HG03139 (cell line): ENCODE measurements at regions not wholly inside any gene's neighbourhood (a gene's known extent, or its start where the extent isn't known, plus 50 kb on each side); places are given as distances from the start of the nearest gene placed in this dataset.
"Not testable (repeated sequence)": the region's sequence is repeated elsewhere in the genome, so short reads cannot be mapped to it uniquely, and the experiment has no call there.

ENCODE experiments used
- ATAC-seq: cut with Tn5 transposase; IDR thresholded peaks from one replicate; pipeline ENCODE4 v1.9.1; 2021; ENCODE audit not compliant: unreplicated experiment

- ATAC-seq = no peak
Measured at GRCh38 chr6:150681578-150682395, 82.1 kb downstream of the PLEKHG1 start.

DNA sequence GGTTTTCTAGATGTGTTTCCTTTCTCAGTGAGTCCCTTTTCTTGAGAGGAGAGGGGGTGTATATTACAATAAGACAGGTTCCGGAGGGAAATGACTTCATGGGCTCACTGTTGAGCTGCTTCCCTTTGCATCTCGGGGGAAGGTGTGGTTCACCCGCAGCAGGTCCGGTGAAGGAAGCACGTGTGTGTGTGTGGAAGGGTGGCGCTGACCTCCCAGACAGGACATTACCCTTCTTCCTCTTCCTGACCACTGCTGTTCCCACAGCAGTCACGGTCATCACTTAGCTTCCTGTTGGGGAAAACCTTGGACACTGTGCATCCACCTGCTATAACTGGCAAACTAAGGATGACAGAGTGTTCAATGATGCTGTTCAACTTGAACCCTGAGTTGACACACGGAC, 83.6 kb downstream of the PLEKHG1 start:
- ATAC-seq = no peak

- ATAC-seq = no peak
Measured at GRCh38 chr6:150684161-150684560, 84.5 kb downstream of the PLEKHG1 start.

DNA sequence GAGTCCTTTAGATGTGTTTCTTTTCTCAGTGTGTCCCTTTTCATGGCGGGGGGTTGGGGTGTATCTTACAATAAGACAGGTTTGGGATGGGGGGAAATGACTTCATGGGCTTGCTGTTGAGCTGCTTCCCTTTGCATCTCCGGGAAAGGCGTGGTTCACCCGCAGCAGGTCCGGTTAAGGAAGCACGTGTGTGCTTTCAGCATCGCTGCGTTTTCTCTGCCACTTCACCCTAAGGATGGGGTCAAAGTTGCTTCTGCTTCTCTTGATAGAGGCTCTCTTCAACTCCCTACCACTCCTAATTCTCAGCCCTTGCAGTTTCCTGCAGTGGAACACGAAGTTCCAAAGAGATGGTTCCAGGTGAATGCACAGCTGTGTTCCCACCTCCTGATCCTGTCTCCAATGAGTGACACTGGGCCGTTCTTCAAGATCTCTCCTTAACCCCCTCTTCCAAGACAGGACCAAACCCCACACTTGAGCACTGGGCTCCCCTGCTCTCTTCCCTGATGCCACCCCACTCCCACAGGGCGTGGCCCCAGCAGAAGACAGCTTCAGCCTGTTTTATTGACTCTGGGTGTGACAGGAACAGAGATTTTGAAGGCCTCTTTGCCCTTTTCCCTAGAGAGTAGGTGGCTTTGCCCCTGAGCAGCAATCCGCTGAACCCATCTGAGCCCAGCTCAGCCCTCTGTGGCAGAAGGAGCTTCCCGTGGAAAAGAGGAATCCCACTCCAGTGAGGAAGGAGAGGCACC, 85.2 kb downstream of the PLEKHG1 start:
- no peak for ATAC-seq

GRCh38 chr6:150685860-150686259, 86.2 kb downstream of the PLEKHG1 start:
- no peak for ATAC-seq

- ATAC-seq = no peak
Measured at GRCh38 chr6:150686566-150686965, 86.9 kb downstream of the PLEKHG1 start.

GRCh38 chr6:150687508-150687907, 87.8 kb downstream of the PLEKHG1 start:
- no peak for ATAC-seq

DNA sequence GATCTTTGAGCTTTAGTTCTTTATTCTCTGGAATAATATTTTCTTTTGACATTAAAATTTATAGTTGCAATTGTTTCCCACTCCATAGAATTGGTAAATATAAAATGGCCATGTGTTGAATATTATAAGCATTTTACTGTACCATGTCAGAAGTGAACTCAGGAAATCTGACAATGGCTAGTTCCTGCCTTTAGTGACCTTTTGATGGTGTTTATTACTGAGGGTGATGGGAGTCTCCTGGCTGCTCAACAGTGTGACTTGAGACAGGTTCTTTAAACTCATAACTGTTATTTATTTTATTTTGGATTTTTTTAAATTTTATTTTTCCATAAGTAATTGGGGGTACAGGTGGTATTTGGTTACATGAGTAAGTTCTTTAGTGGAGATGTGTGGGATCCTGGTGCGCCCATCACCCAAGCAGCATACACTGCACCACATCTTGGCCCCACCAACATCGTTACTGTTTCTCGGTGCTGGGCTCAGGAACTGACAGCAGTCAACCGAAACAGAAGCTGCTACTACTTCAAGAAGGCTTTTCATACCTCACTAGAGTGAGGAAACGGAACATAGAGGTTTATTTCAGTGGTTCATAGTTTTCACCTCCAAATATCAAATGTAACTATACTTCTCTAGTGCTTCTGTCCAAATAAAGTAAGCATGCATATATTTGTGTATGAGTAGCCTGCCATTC, 90.4 kb downstream of the PLEKHG1 start:
- ATAC-seq = no peak

DNA sequence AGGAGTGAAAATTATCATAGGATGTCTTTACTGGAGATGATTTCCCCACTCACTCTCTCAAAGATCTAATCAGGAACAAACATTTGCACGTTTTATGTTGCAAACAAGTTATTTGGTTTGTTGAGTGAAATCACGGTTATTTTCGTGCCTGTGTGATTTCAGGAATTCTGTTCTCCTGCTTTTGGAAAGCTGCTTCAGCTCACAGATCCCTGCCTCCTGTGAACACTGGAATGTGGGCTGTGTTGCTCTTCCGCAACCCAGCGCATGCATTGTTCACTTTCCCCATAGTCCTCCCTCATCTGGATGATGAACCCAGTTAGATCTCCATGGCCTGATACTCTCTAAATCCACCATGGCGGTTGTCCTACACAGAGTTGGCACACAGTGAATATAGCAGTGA, 91.0 kb downstream of the PLEKHG1 start:
- ATAC-seq = no peak

GRCh38 chr6:150691463-150691862, 91.8 kb downstream of the PLEKHG1 start:
- no peak for ATAC-seq

GRCh38 chr6:150692604-150693003, 92.9 kb downstream of the PLEKHG1 start:
- ATAC-seq = peak; percentile 78

- ATAC-seq = no peak
Measured at GRCh38 chr6:150694889-150695288, 95.2 kb downstream of the PLEKHG1 start.

- ATAC-seq = no peak
Measured at GRCh38 chr6:150695652-150696051, 96.0 kb downstream of the PLEKHG1 start.

DNA sequence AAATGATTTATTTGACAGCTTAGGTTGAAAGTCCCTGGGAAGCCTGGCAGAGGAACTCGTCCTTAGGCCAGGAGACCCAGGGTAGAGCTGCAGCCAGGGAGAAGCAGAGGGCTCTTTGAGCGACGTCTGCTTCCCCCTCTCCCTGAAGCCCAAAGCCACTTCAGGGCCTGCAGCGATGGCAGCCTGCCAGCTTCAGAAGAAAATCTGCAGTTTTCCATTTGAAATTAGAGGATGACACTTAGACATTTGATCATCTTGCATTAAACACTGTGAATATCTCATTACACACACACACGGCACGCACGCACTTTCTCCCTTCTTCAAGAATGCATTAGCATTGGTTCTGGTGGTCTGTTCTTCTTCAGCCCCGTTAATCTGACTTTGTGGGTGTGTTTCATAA, 96.5 kb downstream of the PLEKHG1 start:
- ATAC-seq = no peak

DNA sequence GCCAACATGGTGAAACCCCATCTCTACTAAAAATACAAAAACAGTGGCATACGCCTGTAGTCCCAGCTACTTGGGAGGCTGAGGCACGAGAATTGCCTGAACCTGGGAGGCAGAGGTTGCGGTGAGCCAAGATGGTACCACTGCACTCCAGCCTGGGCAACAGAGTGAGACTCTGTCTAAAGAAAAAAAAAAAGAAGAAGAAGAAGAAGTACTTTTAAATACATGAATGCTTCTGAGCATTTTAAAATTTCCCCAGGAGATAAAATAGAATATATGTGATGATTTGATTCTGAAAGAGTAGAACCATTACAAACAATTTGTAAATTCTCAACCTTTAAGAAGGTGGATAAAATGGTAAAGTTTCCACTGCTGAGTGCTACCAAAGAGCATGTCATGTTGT, 97.2 kb downstream of the PLEKHG1 start:
- ATAC-seq = not testable (repeated sequence)

GRCh38 chr6:150697515-150697914, 97.8 kb downstream of the PLEKHG1 start:
- ATAC-seq = no peak

DNA sequence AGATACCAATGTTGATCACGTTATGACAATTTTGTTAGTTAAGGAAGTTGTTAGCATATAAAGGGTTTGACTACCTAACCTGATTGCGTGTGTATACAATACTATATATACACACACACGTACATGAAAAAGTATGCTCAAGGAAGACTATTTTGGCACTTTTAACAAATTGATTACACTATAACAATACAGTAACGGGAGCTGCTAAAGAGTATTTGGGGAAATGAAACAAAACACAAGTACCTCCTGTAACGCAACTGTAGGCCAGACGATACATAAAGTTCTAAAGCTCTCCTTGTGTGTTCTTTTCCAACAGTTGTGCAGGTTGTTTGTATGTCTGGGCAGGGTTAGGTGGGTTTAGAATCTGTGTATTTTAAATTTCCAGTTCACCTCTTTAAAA, 98.7 kb downstream of the PLEKHG1 start:
- ATAC-seq = no peak

DNA sequence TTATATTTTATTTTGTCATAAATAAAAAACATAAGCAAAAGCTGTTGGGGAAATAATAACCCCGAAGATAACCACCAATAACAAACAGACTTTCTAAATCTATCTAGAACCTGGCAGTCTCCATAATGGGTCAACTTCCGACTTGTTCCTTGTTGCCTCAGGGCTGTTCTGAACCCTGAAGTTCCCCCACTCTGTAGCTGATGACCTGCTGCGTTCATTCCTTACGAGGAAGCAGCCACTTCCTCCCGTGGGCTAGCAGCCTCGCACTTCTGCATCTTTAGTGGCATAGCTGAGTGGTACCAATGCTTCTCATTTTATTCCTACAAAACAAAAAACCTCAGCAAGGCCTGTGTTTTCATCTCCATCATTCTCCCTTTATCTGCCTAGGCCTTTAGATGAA, 103.0 kb downstream of the PLEKHG1 start:
- no peak for ATAC-seq

DNA sequence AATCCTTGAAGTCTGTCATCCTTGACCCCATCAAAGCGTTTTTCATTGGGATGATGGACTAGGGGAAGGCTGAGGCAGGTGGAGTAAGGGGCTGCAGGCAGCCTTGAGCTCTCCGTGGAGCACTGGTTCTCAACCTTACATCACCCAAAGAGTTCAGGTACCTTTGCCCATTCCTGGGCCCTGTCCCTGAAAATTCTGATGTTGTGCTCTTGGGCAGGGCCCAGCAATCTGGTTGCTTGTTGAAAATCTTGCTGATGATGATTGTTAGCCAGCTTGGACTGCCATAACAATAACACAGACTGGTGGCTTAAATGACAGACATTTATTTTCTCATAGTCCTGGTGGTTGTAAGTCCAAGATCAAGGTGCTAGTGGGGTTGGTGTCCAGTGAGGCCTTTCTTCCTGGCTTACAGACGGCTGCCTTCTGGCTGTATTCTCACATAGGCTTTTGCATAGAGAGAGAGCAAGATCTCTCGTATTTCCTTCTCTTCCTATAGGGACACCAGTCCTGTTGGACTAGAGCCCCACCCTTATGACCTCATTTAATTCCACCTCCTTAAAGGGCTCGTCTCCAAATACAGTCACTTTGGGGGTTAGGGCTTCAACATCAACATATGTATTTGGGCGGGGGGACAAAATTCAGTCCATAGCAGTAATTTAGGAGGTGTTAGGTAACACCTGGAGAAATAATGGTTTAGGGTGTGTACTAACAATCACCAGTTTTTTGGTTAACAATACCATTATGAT, 104.9 kb downstream of the PLEKHG1 start:
- ATAC-seq = no peak

DNA sequence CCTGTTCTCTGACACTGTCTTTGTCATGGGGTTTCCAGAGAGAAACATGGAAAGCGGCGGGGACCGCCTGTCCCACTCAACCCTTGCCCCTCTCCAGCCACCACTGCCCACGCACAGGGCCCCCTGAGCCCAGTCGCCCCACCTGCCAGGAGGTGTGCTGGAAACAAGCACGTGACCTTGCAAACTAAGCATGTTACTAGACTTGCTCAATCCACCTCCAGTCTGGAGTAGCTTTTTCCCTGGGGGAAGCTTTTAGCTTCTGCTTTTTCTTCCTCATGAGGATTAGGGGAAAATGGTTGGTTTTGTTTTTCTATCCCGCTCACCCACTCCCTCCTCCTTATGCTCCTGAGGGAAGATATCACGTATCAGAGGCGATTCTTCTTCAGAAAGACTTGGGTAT, 105.7 kb downstream of the PLEKHG1 start:
- ATAC-seq = no peak

DNA sequence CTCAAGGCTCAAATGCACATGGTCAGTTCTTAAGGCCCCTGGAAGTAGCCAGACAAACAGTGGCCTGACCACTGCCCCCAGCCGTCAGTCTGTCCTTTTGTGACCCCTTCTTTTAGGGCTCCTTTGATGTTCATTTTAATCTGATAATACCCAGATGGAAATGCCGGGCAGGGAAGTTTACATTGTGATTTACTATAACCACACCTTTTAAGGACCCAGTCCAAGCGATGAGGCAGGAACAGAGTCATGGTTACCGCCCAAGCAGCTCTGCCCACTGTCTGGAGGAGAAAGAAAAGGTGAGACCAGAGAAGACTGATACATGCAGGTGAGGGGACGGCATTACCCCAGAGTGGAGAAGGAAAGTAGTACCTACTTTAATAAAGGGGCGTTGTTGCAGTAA, 110.6 kb downstream of the PLEKHG1 start:
- ATAC-seq = no peak
